GM12891 (cell line): ENCODE measurements at regions not wholly inside any gene's neighbourhood (a gene's known extent, or its start where the extent isn't known, plus 50 kb on each side); places are given as distances from the start of the nearest gene placed in this dataset.

Experiments used
- PAX5 ChIP-seq: IDR thresholded peaks from 2 replicates; pipeline ENCODE4 v1.6.1; 2011; ENCODE audit warnings: low read length, moderate library complexity, mild to moderate bottlenecking; ENCODE audit not compliant: insufficient read depth, severe bottlenecking
- POLR2A ChIP-seq: IDR thresholded peaks from 2 replicates; pipeline ENCODE4 v1.6.1; 2011; ENCODE audit warnings: low read depth, low read length, control low read depth
- POLR2AphosphoS5 ChIP-seq: IDR thresholded peaks from 2 replicates; pipeline ENCODE4 v1.6.1; 2011; ENCODE audit warnings: low read depth, low read length, control low read depth
- TAF1 ChIP-seq: IDR thresholded peaks from 2 replicates; pipeline ENCODE4 v1.6.1; 2011; ENCODE audit warnings: low read depth, low read length, control low read depth

DNA sequence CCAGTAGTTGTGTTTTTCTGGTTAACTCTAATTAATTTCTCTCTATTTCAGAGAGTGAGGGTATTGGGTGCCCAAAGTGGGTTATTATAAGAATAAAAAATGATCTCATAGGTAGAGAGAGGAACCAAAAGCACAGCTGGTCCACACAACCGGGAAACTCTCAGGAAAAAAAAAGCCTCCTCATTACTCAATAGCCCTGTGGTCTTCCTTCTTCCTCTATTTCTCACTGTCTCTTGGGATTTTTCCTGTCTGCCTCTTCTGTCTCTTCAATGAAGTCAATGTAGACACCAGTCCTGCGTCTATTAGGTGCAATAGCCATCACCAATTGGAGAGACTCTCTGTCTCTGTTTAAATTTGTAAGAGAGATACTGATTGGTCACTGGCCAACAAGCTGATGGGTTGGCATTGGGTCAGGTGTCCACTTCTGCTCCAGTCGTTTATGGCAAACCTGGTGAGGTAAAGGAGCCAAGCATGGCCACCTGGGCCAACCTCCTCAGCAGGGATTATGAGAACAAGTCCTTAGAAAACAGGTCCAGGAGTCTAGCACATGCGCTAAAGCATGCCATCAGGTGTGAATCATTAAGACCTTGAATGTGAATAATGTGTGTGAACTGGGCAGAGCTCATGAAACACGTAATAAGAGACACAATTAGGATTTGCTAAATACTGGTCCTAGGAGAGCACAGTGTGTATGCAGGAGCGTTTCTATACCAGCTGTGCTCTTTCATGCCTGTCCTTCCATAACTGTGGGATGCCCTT, 443.0 kb upstream of the RUNX1 start:
- TF ChIP-seq POLR2A, result no peak
- no peak for TF ChIP-seq POLR2AphosphoS5
- TF ChIP-seq PAX5, result no peak
- TF ChIP-seq TAF1, result no peak
